Testis (tissue), 2 donors: ENCODE measurements at regions not wholly inside any gene's neighbourhood (a gene's known extent, or its start where the extent isn't known, plus 50 kb on each side); places are given as distances from the start of the nearest gene placed in this dataset.

Experiments
- DNase-seq: peaks from one replicate; pipeline ENCODE4 v3.0.0-alpha.2; 2019
- H3K27ac ChIP-seq, 2 donors: fragments of 200-600 bp; sonication (generic); one replicate each; pipeline ENCODE4 v1.5.1; 2019
- H3K27me3 ChIP-seq: fragments of 200-600 bp; sonication (generic); one replicate; pipeline ENCODE4 v1.5.1; 2019
- H3K36me3 ChIP-seq: fragments of 200-600 bp; sonication (generic); one replicate; pipeline ENCODE4 v1.5.1; 2017; ENCODE audit warnings: low read depth; ENCODE audit errors: missing control alignments
- H3K4me1 ChIP-seq: fragments of 200-600 bp; sonication (generic); one replicate; pipeline ENCODE4 v1.5.1; 2019
- H3K4me3 ChIP-seq, 2 donors: fragments of 200-600 bp; sonication (generic); one replicate each; pipeline ENCODE4 v1.5.1; 2017 to 2019
- H3K9me3 ChIP-seq: fragments of 200-600 bp; sonication (generic); one replicate; pipeline ENCODE4 v1.5.1; 2017
- CTCF ChIP-seq, 3 experiments: fragments of 450-650 bp in 2 of 3; fragments of 200-600 bp in 1 of 3; sonication (generic) in 1 of 3; IDR thresholded peaks; one replicate each; pipeline ENCODE4 v1.5.1; 2016 to 2019; ENCODE audit warnings: antibody characterized with exemption in 3 of 3, mild to moderate bottlenecking in 2 of 3, moderate library complexity in 1 of 3
- POLR2A ChIP-seq: fragments of 450-650 bp; IDR thresholded peaks from one replicate; pipeline ENCODE4 v1.6.1; 2017; ENCODE audit warnings: antibody characterized with exemption, mild to moderate bottlenecking, moderate library complexity
- WGBS, 2 donors: methylation state at CpG; one replicate each; pipeline ENCODE4 v1.1.5; 2018; 5-methylcytosine and 5-hydroxymethylcytosine counted together
- intact Hi-C: fragments of 100-400 bp; cut with DNase I; formaldehyde crosslinking; loops from one replicate; pipeline ENCODE4 v1.15.1; 2023; ENCODE audit warnings: low total_unique reads

GRCh38 chr10:57830877-57831560 lies 436.7 kb downstream of the IPMK start:
- Histone ChIP-seq H3K4me3 (no peak overlapping the region), H3K4me1 (no peaks in the 10 kb centered on the region), H3K9me3 (no peaks in the 10 kb centered on the region), H3K27me3 (no peaks in the 10 kb centered on the region), H3K36me3 (no peaks in the 10 kb centered on the region), H3K27ac (no peak overlapping the region)
- intact Hi-C loops = no loop called here
- 81 to 85% methylated on average over 1 of the region's 1 CpG for WGBS, 2 donors
- no peak for TF ChIP-seq POLR2A
- no peak for TF ChIP-seq CTCF (IDR thresholded peaks at IDR 0.05)
- DNase-seq = no peak

GRCh38 chr10:57825015-57825414 lies 442.7 kb downstream of the IPMK start:
- H3K27ac ChIP-seq = no peak overlapping the region
- H3K27me3 ChIP-seq = no peaks in the 10 kb centered on the region
- no peak for DNase-seq
- no peaks in the 10 kb centered on the region for H3K4me1 ChIP-seq
- intact Hi-C loops = no loop called here
- H3K36me3 ChIP-seq = no peaks in the 10 kb centered on the region
- TF ChIP-seq CTCF (IDR thresholded peaks at IDR 0.05) (no peak), POLR2A (no peak)
- no peaks in the 10 kb centered on the region for H3K9me3 ChIP-seq
- H3K4me3 ChIP-seq = no peak overlapping the region

- Histone ChIP-seq H3K4me3 (no peak overlapping the region), H3K4me1 (no peaks in the 10 kb centered on the region), H3K27me3 (no peaks in the 10 kb centered on the region), H3K27ac (no peak overlapping the region), H3K9me3 (no peaks in the 10 kb centered on the region), H3K36me3 (no peaks in the 10 kb centered on the region)
- no peak for TF ChIP-seq POLR2A
- no peak for TF ChIP-seq CTCF (IDR thresholded peaks at IDR 0.05)
- intact Hi-C loops = no loop called here
- WGBS, 2 donors = 79 to 100% methylated on average over 2 of the region's 2 CpGs
- no peak for DNase-seq
Observed at GRCh38 chr10:57823398-57823797, 444.3 kb downstream of the IPMK start.

- no peak for DNase-seq
- H3K4me1 ChIP-seq = no peaks in the 10 kb centered on the region
- no peaks in the 10 kb centered on the region for H3K27me3 ChIP-seq
- H3K27ac ChIP-seq = no peak overlapping the region
- H3K36me3 ChIP-seq = no peaks in the 10 kb centered on the region
- no peak overlapping the region for H3K4me3 ChIP-seq
- H3K9me3 ChIP-seq = no peaks in the 10 kb centered on the region
- TF ChIP-seq CTCF (IDR thresholded peaks at IDR 0.05) (no peak), POLR2A (no peak)
- intact Hi-C loops = no loop called here
Observed at GRCh38 chr10:57822965-57823364, 444.7 kb downstream of the IPMK start.

- Histone ChIP-seq H3K27ac (no peak overlapping the region), H3K27me3 (no peaks in the 10 kb centered on the region), H3K36me3 (no peaks in the 10 kb centered on the region), H3K9me3 (no peaks in the 10 kb centered on the region), H3K4me3 (no peak overlapping the region), H3K4me1 (no peaks in the 10 kb centered on the region)
- 86 to 100% methylated on average over 1 of the region's 1 CpG for WGBS, 2 donors
- intact Hi-C loops = no loop called here
- no peak for DNase-seq
- TF ChIP-seq CTCF (IDR thresholded peaks at IDR 0.05) = no peak
- TF ChIP-seq POLR2A = no peak
Observed at GRCh38 chr10:57818522-57818921, 449.2 kb downstream of the IPMK start.
